Neuronal stem cell (in vitro differentiated cells): ENCODE measurements at regions not wholly inside any gene's neighbourhood (a gene's known extent, or its start where the extent isn't known, plus 50 kb on each side); places are given as distances from the start of the nearest gene placed in this dataset.

Experiments
- DNase-seq: peaks from one replicate; pipeline ENCODE4 v3.0.0-alpha.2; 2013; ENCODE audit warnings: low spot score
- H2AFZ ChIP-seq: one replicate; pipeline ENCODE4 v1.6.1; 2013; ENCODE audit warnings: mild to moderate bottlenecking, low read length, inconsistent platforms
- H2AK5ac ChIP-seq: 2 replicates; pipeline ENCODE4 v1.6.1; 2013; ENCODE audit warnings: low read depth, mild to moderate bottlenecking, inconsistent platforms, low read length, moderate library complexity, mixed read lengths
- H2BK120ac ChIP-seq: 2 replicates; pipeline ENCODE4 v1.6.1; 2013; ENCODE audit warnings: low read depth, mild to moderate bottlenecking, inconsistent platforms, low read length, moderate library complexity, mixed read lengths
- H2BK12ac ChIP-seq: one replicate; pipeline ENCODE4 v1.6.1; 2013; ENCODE audit warnings: low read length, inconsistent platforms
- H2BK15ac ChIP-seq: 2 replicates; pipeline ENCODE4 v1.6.1; 2013; ENCODE audit warnings: mild to moderate bottlenecking, low read length, inconsistent platforms, mixed read lengths
- H2BK5ac ChIP-seq: one replicate; pipeline ENCODE4 v1.6.1; 2013; ENCODE audit warnings: inconsistent platforms, mild to moderate bottlenecking, low read length, moderate library complexity
- H3K14ac ChIP-seq: one replicate; pipeline ENCODE4 v1.6.1; 2013; ENCODE audit warnings: low read length, inconsistent platforms
- H3K18ac ChIP-seq: 2 replicates; pipeline ENCODE4 v1.6.1; 2013; ENCODE audit warnings: low read length, inconsistent platforms
- H3K23ac ChIP-seq: 2 replicates; pipeline ENCODE4 v1.6.1; 2013; ENCODE audit warnings: low read depth, mild to moderate bottlenecking, mixed read lengths, low read length, inconsistent platforms; ENCODE audit not compliant: poor library complexity
- H3K27ac ChIP-seq: replicated peaks from 3 replicates; pipeline ENCODE4 v1.5.1; 2013; ENCODE audit warnings: low read length, inconsistent platforms
- H3K27me3 ChIP-seq, 3 experiments: 2 replicates each; pipeline ENCODE4 v1.6.1; 2013; ENCODE audit warnings: low read length in 3 of 3, mild to moderate bottlenecking in 2 of 3, inconsistent platforms in 1 of 3, low read depth in 1 of 3, mixed read lengths in 1 of 3, moderate library complexity in 1 of 3; ENCODE audit not compliant: control insufficient read depth in 3 of 3, insufficient read depth in 3 of 3
- H3K36me3 ChIP-seq, 2 donors: replicated peaks in 1 of 2; 2 replicates each; pipeline ENCODE4 v1.6.1; 2013; ENCODE audit warnings: low read length in 2 of 2; ENCODE audit not compliant: control insufficient read depth in 2 of 2, insufficient read depth in 2 of 2
- H3K4ac ChIP-seq: 2 replicates; pipeline ENCODE4 v1.6.1; 2013; ENCODE audit warnings: inconsistent platforms, mild to moderate bottlenecking, low read length, moderate library complexity
- H3K4me1 ChIP-seq, 2 donors: 1 replicate in 1 of 2; 2 replicates in 1 of 2; pipeline ENCODE4 v1.6.1; 2013; ENCODE audit warnings: low read length in 2 of 2, low read depth in 1 of 2; ENCODE audit not compliant: control insufficient read depth in 2 of 2, insufficient read depth in 1 of 2
- H3K4me2 ChIP-seq: one replicate; pipeline ENCODE4 v1.6.1; 2013; ENCODE audit warnings: mild to moderate bottlenecking, low read length, inconsistent platforms; ENCODE audit not compliant: insufficient read depth, poor library complexity, severe bottlenecking
- H3K4me3 ChIP-seq, 2 donors: 2 replicates each; pipeline ENCODE4 v1.5.1; 2013; ENCODE audit warnings: low read length in 2 of 2, mild to moderate bottlenecking in 2 of 2, inconsistent platforms in 1 of 2, moderate library complexity in 1 of 2
- H3K79me1 ChIP-seq: one replicate; pipeline ENCODE4 v1.6.1; 2013; ENCODE audit warnings: low read depth, mild to moderate bottlenecking, inconsistent platforms, low read length, moderate library complexity
- H3K9ac ChIP-seq: one replicate; pipeline ENCODE4 v1.6.1; 2013; ENCODE audit warnings: mild to moderate bottlenecking, low read depth, low read length, inconsistent platforms; ENCODE audit not compliant: poor library complexity
- H3K9me3 ChIP-seq, 2 donors: replicated peaks in 1 of 2; 2 replicates each; pipeline versions ENCODE3 to v1.6.1; 2013; ENCODE audit warnings: low read length in 2 of 2, mild to moderate bottlenecking in 2 of 2, inconsistent platforms in 1 of 2, low read depth in 1 of 2, mixed read lengths in 1 of 2, moderate library complexity in 1 of 2; ENCODE audit not compliant: control insufficient read depth in 2 of 2, insufficient read depth in 1 of 2
- H4K8ac ChIP-seq: one replicate; pipeline ENCODE4 v1.6.1; 2013; ENCODE audit warnings: low read depth, mild to moderate bottlenecking, inconsistent platforms, low read length, moderate library complexity
- H4K91ac ChIP-seq: one replicate; pipeline ENCODE4 v1.6.1; 2013; ENCODE audit warnings: low read length, low read depth, mild to moderate bottlenecking, inconsistent platforms; ENCODE audit not compliant: poor library complexity
- WGBS, 2 donors: extraction: QIAGEN DNeasy Blood & Tissue Kit; methylation state at CpG; one replicate each; pipeline ENCODE4 v1.1.7; 2013; ENCODE audit warnings: missing lambda C conversion rate in 2 of 2, mixed read lengths in 1 of 2; ENCODE audit not compliant: insufficient read length in 2 of 2, insufficient replicate concordance in 1 of 2; ENCODE audit errors: extremely low coverage in 2 of 2; 5-methylcytosine and 5-hydroxymethylcytosine counted together

DNA sequence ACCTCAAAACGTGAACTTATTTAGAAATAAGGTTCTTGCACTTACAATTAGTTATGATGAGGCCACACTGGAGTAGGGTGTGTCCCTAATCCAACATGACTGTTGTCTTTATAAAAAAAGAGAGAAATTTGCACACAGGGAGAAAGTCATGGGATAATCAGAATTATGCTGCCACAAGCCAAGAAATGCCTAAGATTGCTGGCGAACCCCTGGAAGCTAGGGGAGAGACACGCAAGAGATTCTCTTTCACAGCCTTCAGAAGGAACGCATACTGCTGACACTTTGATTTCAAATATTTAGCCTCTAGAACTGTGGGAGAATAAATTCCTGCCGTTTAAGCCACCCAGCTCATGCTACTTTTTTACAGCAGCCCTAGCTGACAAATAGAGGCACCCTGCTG lies 138.3 kb downstream of the CCDC71L start:
- no CpG with 5 or more reads among the region's 5 CpGs for WGBS, 2 donors
- Histone ChIP-seq H2AK5ac (no peak overlapping the region), H3K23ac (no peak overlapping the region)

DNA sequence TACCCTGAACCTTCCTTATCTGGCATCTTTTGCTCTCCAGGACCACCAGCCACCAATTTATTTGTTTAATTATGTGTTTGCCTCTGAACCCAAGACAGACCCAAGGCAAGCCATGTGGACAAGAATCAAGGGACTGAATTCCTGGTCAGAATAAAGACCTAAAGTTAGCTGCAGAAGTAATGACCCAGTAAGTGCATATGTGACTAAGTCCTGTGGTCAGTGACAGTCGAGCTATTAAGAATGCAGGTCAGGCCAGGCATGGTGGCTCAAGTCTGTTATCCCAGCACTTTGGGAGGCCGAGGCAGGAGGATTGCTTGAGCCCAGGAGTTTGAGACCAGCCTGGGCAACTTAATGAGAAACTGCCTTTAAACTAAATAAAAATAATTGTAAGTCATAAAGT lies 139.4 kb downstream of the CCDC71L start:
- Histone ChIP-seq H2BK12ac (no peak overlapping the region), H2BK120ac (no peak overlapping the region), H2AK5ac (no peak overlapping the region), H4K8ac (no peak overlapping the region), H3K14ac (no peak overlapping the region), H3K27me3 (no peaks in the 10 kb centered on the region), H3K79me1 (no peaks in the 10 kb centered on the region), H3K9me3 (no peaks in the 10 kb centered on the region), H3K36me3 (no peaks in the 10 kb centered on the region), H3K9ac (no peak overlapping the region), H2AFZ (no peak overlapping the region), H3K27ac (no peak overlapping the region), H3K4ac (no peak overlapping the region), H4K91ac (no peak overlapping the region), H2BK15ac (no peak overlapping the region), H3K18ac (no peak overlapping the region), H3K4me2 (no peak overlapping the region), H2BK5ac (no peak overlapping the region), H3K4me1 (no peaks in the 10 kb centered on the region), H3K4me3 (no peak overlapping the region), H3K23ac (no peak overlapping the region)
- no CpG with 5 or more reads among the region's 2 CpGs for WGBS, 2 donors
- no peak for DNase-seq

More for the DNA sequence above, 138.3 kb downstream of the CCDC71L start:
- no peak overlapping the region for H2BK5ac ChIP-seq
- no peak overlapping the region for H3K4ac ChIP-seq
- H3K27me3 ChIP-seq, result no peaks in the 10 kb centered on the region
- H3K79me1 ChIP-seq, result no peaks in the 10 kb centered on the region
- no peak overlapping the region for H4K91ac ChIP-seq
- H3K18ac ChIP-seq, result no peak overlapping the region
- H4K8ac ChIP-seq, result no peak overlapping the region
- H2BK12ac ChIP-seq, result no peak overlapping the region
- no peaks in the 10 kb centered on the region for H3K4me1 ChIP-seq
- no peak overlapping the region for H2AFZ ChIP-seq
- H2BK120ac ChIP-seq, result no peak overlapping the region
- H3K9ac ChIP-seq, result no peak overlapping the region
- no peak overlapping the region for H3K27ac ChIP-seq
- H3K4me3 ChIP-seq, result no peak overlapping the region
- no peaks in the 10 kb centered on the region for H3K9me3 ChIP-seq
- no peak for DNase-seq
- H2BK15ac ChIP-seq, result no peak overlapping the region
- H3K36me3 ChIP-seq, result no peaks in the 10 kb centered on the region
- H3K14ac ChIP-seq, result no peak overlapping the region
- no peak overlapping the region for H3K4me2 ChIP-seq

DNA sequence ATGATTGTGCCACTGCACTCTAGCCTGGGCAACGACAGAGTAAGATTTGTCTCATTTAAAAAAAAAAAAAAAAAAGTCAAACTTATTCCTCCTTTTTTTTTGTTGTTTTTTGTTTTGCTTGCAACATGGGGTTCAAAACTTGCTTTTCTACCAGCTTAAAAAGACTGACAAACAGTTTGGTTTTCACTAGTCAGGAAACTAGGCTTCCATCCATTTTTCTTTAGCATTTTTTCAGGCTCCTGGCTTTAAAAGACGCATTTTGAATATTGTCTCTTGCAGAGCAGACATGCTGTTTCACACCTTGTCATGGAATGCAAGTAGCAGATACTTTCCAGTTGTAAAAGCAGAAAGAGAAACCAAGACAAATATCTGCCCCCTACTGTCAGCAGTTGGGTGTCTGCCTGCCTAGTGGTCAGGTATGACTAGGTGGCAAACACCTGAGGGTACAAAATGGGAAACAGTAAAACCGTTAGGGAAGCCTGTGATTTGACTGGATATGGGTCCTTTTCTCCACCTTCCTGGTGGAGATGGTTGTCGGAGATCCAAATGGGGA lies 139.9 kb downstream of the CCDC71L start:
- Histone ChIP-seq H3K14ac (no peak overlapping the region), H3K4me3 (no peak overlapping the region), H4K91ac (no peak overlapping the region), H2BK15ac (no peak overlapping the region), H2BK5ac (no peak overlapping the region), H3K79me1 (no peaks in the 10 kb centered on the region), H3K9me3 (no peaks in the 10 kb centered on the region), H2BK120ac (no peak overlapping the region), H3K27me3 (no peaks in the 10 kb centered on the region), H3K23ac (no peak overlapping the region), H3K36me3 (no peaks in the 10 kb centered on the region), H3K4ac (no peak overlapping the region), H2AFZ (no peak overlapping the region), H2AK5ac (no peak overlapping the region), H3K9ac (no peak overlapping the region), H2BK12ac (no peak overlapping the region), H3K4me2 (no peak overlapping the region), H3K4me1 (no peaks in the 10 kb centered on the region), H3K18ac (no peak overlapping the region), H4K8ac (no peak overlapping the region), H3K27ac (no peak overlapping the region)
- DNase-seq, result no peak
- WGBS, 2 donors, result no CpG with 5 or more reads among the region's 4 CpGs

DNA sequence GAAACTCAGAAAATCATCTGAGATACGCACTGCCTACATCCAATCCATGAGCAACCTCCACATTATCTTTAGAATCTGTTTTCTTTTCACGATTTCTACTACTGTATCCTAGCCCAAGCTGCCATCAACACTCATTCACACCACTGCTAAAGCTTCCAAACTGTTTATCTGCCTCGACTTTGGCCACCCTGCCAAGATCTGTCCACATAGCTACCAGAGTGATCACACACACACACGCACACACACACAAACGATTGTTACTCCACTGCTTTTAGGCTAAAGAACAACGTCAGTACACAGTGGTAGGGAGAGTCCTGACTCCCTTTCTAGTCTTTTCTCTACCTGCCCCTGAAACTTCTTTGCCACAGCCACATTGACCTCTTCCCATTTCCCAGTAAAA lies 142.0 kb downstream of the CCDC71L start:
- no peak overlapping the region for H2AK5ac ChIP-seq
- no peak overlapping the region for H3K4ac ChIP-seq
- no peak overlapping the region for H3K4me2 ChIP-seq
- WGBS, 2 donors, result no CpG with 5 or more reads among the region's 6 CpGs
- H3K9me3 ChIP-seq, result no peaks in the 10 kb centered on the region
- H4K91ac ChIP-seq, result no peak overlapping the region
- H3K14ac ChIP-seq, result no peak overlapping the region
- H3K79me1 ChIP-seq, result no peaks in the 10 kb centered on the region
- H2AFZ ChIP-seq, result no peak overlapping the region
- H3K9ac ChIP-seq, result no peak overlapping the region
- no peaks in the 10 kb centered on the region for H3K36me3 ChIP-seq
- no peak overlapping the region for H2BK12ac ChIP-seq
- DNase-seq, result no peak
- H3K27me3 ChIP-seq, result no peaks in the 10 kb centered on the region
- no peak overlapping the region for H3K18ac ChIP-seq
- H2BK5ac ChIP-seq, result no peak overlapping the region
- H2BK15ac ChIP-seq, result no peak overlapping the region
- no peak overlapping the region for H2BK120ac ChIP-seq
- no peak overlapping the region for H3K4me3 ChIP-seq
- no peak overlapping the region for H3K23ac ChIP-seq
- H4K8ac ChIP-seq, result no peak overlapping the region
- no peaks in the 10 kb centered on the region for H3K4me1 ChIP-seq
- H3K27ac ChIP-seq, result no peak overlapping the region
